HG03066 (cell line): ENCODE measurements at regions not wholly inside any gene's neighbourhood (a gene's known extent, or its start where the extent isn't known, plus 50 kb on each side); places are given as distances from the start of the nearest gene placed in this dataset.
A peak's percentile ranks its signal among the peaks of the same experiment; 100 is the strongest.

Source experiments
- ATAC-seq: cut with Tn5 transposase; IDR thresholded peaks from one replicate; pipeline ENCODE4 v1.9.1; 2021; ENCODE audit warnings: low read depth; ENCODE audit not compliant: unreplicated experiment

- no peak for ATAC-seq
These were observed 986.3 kb upstream of the TMEM132C start for GRCh38 chr12:127280393-127281275.

GRCh38 chr12:127282786-127283565 is 984.0 kb upstream of the TMEM132C start:
- ATAC-seq: no peak

- no peak for ATAC-seq
These were observed 982.9 kb upstream of the TMEM132C start for GRCh38 chr12:127284021-127284420.

- ATAC-seq: no peak
These were observed 982.0 kb upstream of the TMEM132C start for GRCh38 chr12:127284870-127285431.

- no peak for ATAC-seq
These were observed 980.7 kb upstream of the TMEM132C start for GRCh38 chr12:127286281-127286680.

- no peak for ATAC-seq
These were observed 979.7 kb upstream of the TMEM132C start for GRCh38 chr12:127287256-127287655.

- ATAC-seq: no peak
These were observed 976.7 kb upstream of the TMEM132C start for GRCh38 chr12:127290251-127290650.

GRCh38 chr12:127292736-127293135 is 974.2 kb upstream of the TMEM132C start:
- ATAC-seq: no peak

GRCh38 chr12:127293507-127294310 is 973.3 kb upstream of the TMEM132C start:
- peak; percentile 66 for ATAC-seq

GRCh38 chr12:127294651-127295210 is 972.2 kb upstream of the TMEM132C start:
- no peak for ATAC-seq

GRCh38 chr12:127295630-127296029 is 971.3 kb upstream of the TMEM132C start:
- no peak for ATAC-seq

GRCh38 chr12:127296591-127296990 is 970.4 kb upstream of the TMEM132C start:
- no peak for ATAC-seq

- ATAC-seq: no peak
These were observed 969.6 kb upstream of the TMEM132C start for GRCh38 chr12:127297327-127297726.

- ATAC-seq: no peak
These were observed 966.9 kb upstream of the TMEM132C start for GRCh38 chr12:127300075-127300474.

- ATAC-seq: no peak
These were observed 966.2 kb upstream of the TMEM132C start for GRCh38 chr12:127300753-127301152.

GRCh38 chr12:127301876-127302275 is 965.1 kb upstream of the TMEM132C start:
- ATAC-seq: no peak

- ATAC-seq: no peak
These were observed 961.9 kb upstream of the TMEM132C start for GRCh38 chr12:127304751-127305725.

- ATAC-seq: no peak
These were observed 960.3 kb upstream of the TMEM132C start for GRCh38 chr12:127306604-127307215.

GRCh38 chr12:127307528-127307927 is 959.4 kb upstream of the TMEM132C start:
- ATAC-seq: no peak
